ENCODE measurements at regions not wholly inside any gene's neighbourhood (a gene's known extent, or its start where the extent isn't known, plus 50 kb on each side); places are given as distances from the start of the nearest gene placed in this dataset.

GRCh38 chr12:29025937-29026336 lies 123.1 kb upstream of the FAR2 start:
- DNase-seq (ENCODE audit: low read depth, low spot score) (no peak), FAIRE-seq (no peak), ATAC-seq (no peak)
- no peaks in the 10 kb centered on the region for H3K9me3 ChIP-seq (replicated peaks; ENCODE audit: control insufficient read depth, insufficient read depth, low read length)
- ChIA-PET POLR2A (no interaction called here), CTCF (interaction anchor here (3.2 kb wide), 1 partner anchor 8 kb away, joined by 10 read pairs; no protein-coding TSS in a partner anchor), RAD21 (ENCODE audit: unreplicated experiment) (no interaction called here), SMC1A (ENCODE audit: uncharacterized antibody, unreplicated experiment) (interaction anchor here (1.2 to 1.9 kb wide), 3 partner anchors 10 to 282 kb away, joined by 3 to 7 read pairs (median 5); no protein-coding TSS in a partner anchor)
- H3K79me2 ChIP-seq (ENCODE audit: control insufficient read depth, insufficient read depth, low read length), result no peaks in the 10 kb centered on the region
- 21% methylated on average over 2 of the region's 2 CpGs for WGBS (ENCODE audit: insufficient coverage, insufficient replicate concordance, low lambda C conversion rate, missing lambda C conversion rate)
- no peak for TF ChIP-seq PRDM15 (CRISPR knock-in tag; IDR thresholded peaks at IDR 0.05)
- TF ChIP-seq SMC3 (IDR thresholded peaks at IDR 0.05; ENCODE audit: borderline replicate concordance, low read length), result no peak
- no peak for TF ChIP-seq ZNF217 (IDR thresholded peaks at IDR 0.05)
- no peak for TF ChIP-seq BCL3 (IDR thresholded peaks at IDR 0.05; ENCODE audit: borderline replicate concordance, insufficient read depth, low read depth, low read length, poor library complexity, severe bottlenecking)
- TF ChIP-seq ESRRA (IDR thresholded peaks at IDR 0.05; ENCODE audit: low read length), result no peak
- no peak for TF ChIP-seq SKIL (IDR thresholded peaks at IDR 0.05; ENCODE audit: low read depth, poor library complexity, severe bottlenecking)
- no peak for TF ChIP-seq CHD1 (IDR thresholded peaks at IDR 0.05; ENCODE audit: low read depth, low read length)
- no peak for TF ChIP-seq TAF1 (IDR thresholded peaks at IDR 0.05; ENCODE audit: borderline replicate concordance, low read depth, low read length)
- no peak overlapping the region for H3K9ac ChIP-seq (ENCODE audit: control insufficient read depth, insufficient read depth, low read length)
- no peaks in the 10 kb centered on the region for H4K20me1 ChIP-seq (ENCODE audit: control insufficient read depth, insufficient read depth)
- H3K27me3 ChIP-seq (replicated peaks in 1 of 2; ENCODE audit: control insufficient read depth in 2 of 2, insufficient read depth in 2 of 2, low read length in 1 of 2), result no peaks in the 10 kb centered on the region
- H3K36me3 ChIP-seq (ENCODE audit: control insufficient read depth in 2 of 2, insufficient read depth in 2 of 2, low read length in 1 of 2), result no peaks in the 10 kb centered on the region
- H3K4me3 ChIP-seq, result no peak overlapping the region
- BruUV-seq (replicated peaks), result no TSS peak
- H3K4me1 ChIP-seq (ENCODE audit: control insufficient read depth, insufficient read depth, low read length), result no peaks in the 10 kb centered on the region
- no peak overlapping the region for H3K27ac ChIP-seq (ENCODE audit: control insufficient read depth, insufficient read depth)
- intact Hi-C loops (cut with micrococcal nuclease; ENCODE audit: unreplicated experiment), result no loop called here
- in situ Hi-C loops (cut with MboI), result no loop called here
- no peak overlapping the region for H3K4me2 ChIP-seq (ENCODE audit: control insufficient read depth, insufficient read depth)
- H2AFZ ChIP-seq (ENCODE audit: control insufficient read depth, low read depth, low read length), result no peak overlapping the region
